Thyroid gland (tissue), 4 donors: ENCODE measurements at regions not wholly inside any gene's neighbourhood (a gene's known extent, or its start where the extent isn't known, plus 50 kb on each side); places are given as distances from the start of the nearest gene placed in this dataset.

Experiments used
- POLR2A ChIP-seq, 2 donors: fragments of 450-650 bp; IDR thresholded peaks; one replicate each; pipeline ENCODE4 v1.6.1; 2017; ENCODE audit warnings: antibody characterized with exemption in 2 of 2, mild to moderate bottlenecking in 2 of 2, moderate library complexity in 1 of 2
- TF ChIP-seq, protein P1 (sequence below), 6 experiments: fragments of 200-600 bp in 3 of 6; fragments of 450-650 bp in 3 of 6; sonication (generic) in 3 of 6; IDR thresholded peaks; one replicate each; pipeline ENCODE4 v1.5.1; 2016 to 2019; ENCODE audit warnings: antibody characterized with exemption in 6 of 6, mild to moderate bottlenecking in 2 of 6, inconsistent platforms in 1 of 6, moderate library complexity in 1 of 6

DNA sequence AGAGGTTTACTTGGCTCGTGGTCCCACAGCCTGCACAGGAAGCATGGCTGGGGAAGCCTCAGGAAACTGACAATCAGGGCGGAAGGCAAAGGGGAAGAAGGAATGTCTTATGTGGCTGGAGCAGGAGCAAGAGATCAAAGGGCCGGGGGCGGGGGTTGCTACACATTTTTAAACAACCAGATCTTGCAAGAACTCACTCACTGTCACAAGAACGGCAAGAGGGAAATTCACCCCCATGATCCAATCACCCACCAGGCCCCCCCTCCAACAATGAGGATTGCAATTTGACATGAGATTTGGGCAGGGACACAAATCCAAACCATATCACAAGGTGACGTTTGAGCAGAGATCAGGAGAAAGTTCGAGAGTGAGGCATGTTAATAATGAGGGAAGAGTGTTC is 163.7 kb upstream of the RPH3A start:
- TF ChIP-seq, protein P1, sequence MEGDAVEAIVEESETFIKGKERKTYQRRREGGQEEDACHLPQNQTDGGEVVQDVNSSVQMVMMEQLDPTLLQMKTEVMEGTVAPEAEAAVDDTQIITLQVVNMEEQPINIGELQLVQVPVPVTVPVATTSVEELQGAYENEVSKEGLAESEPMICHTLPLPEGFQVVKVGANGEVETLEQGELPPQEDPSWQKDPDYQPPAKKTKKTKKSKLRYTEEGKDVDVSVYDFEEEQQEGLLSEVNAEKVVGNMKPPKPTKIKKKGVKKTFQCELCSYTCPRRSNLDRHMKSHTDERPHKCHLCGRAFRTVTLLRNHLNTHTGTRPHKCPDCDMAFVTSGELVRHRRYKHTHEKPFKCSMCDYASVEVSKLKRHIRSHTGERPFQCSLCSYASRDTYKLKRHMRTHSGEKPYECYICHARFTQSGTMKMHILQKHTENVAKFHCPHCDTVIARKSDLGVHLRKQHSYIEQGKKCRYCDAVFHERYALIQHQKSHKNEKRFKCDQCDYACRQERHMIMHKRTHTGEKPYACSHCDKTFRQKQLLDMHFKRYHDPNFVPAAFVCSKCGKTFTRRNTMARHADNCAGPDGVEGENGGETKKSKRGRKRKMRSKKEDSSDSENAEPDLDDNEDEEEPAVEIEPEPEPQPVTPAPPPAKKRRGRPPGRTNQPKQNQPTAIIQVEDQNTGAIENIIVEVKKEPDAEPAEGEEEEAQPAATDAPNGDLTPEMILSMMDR (IDR thresholded peaks at IDR 0.05) = no peak
- TF ChIP-seq POLR2A (IDR thresholded peaks at IDR 0.05) = no peak
